Panc1 (cell line): ENCODE measurements at regions not wholly inside any gene's neighbourhood (a gene's known extent, or its start where the extent isn't known, plus 50 kb on each side); places are given as distances from the start of the nearest gene placed in this dataset.
A peak's percentile ranks its signal among the peaks of the same experiment; 100 is the strongest.
"Not testable (repeated sequence)": the region's sequence is repeated elsewhere in the genome, so short reads cannot be mapped to it uniquely, and the experiment has no call there.

Source experiments
- ATAC-seq: fragments of 200-7000 bp; cut with Tn5 transposase; 2 replicates; pipeline ENCODE4 v1.9.1; 2020; ENCODE audit warnings: mild to moderate bottlenecking, moderate library complexity
- BruUV-seq: library from RNA; stranded (reverse); fragments of 400-500 nt; replicated peaks from 2 replicates; lab custom pipeline; 2021; lab: Mats Ljungman, UMichigan
- CTCF ChIA-PET: fragments of 300-600 bp; sonication (Branson Sonifier 250); formaldehyde crosslinking; loops from one replicate; lab custom pipeline; 2022; ENCODE audit warnings: antibody characterized with exemption; lab: Charles Lee
- POLR2A ChIA-PET: fragments of 300-600 bp; sonication (Branson Sonifier 250); formaldehyde crosslinking; loops from one replicate; lab custom pipeline; 2022; ENCODE audit warnings: antibody characterized with exemption; lab: Charles Lee
- DNase-seq: peaks from one replicate; pipeline ENCODE4 v3.0.0-alpha.2; 2010; ENCODE audit warnings: low read depth, low spot score
- H3K27ac ChIP-seq: 2 replicates; pipeline ENCODE4 v1.5.1; 2011; ENCODE audit warnings: mild to moderate bottlenecking, low read length, inconsistent platforms
- H3K27me3 ChIP-seq: fragments of 200-500 bp; sonication (Bioruptor generic); 2 replicates; pipeline ENCODE4 v1.6.0; 2014; ENCODE audit warnings: low read length, inconsistent platforms; ENCODE audit not compliant: control insufficient read depth, insufficient read depth
- H3K36me3 ChIP-seq: fragments of 200-500 bp; sonication (Bioruptor generic); 2 replicates; pipeline ENCODE4 v1.5.1; 2014; ENCODE audit warnings: inconsistent platforms, mild to moderate bottlenecking, low read length, moderate library complexity; ENCODE audit not compliant: control insufficient read depth, insufficient read depth
- H3K4me1 ChIP-seq: 2 replicates; pipeline ENCODE4 v1.5.1; 2011; ENCODE audit warnings: inconsistent platforms, mild to moderate bottlenecking, low read length, moderate library complexity; ENCODE audit not compliant: control insufficient read depth, insufficient read depth
- H3K4me3 ChIP-seq, 2 experiments: 2 replicates each; pipeline ENCODE4 v1.5.1; 2011 to 2012; ENCODE audit warnings: low read depth in 2 of 2, low read length in 2 of 2, mild to moderate bottlenecking in 2 of 2, inconsistent platforms in 1 of 2, moderate library complexity in 1 of 2
- H3K9me3 ChIP-seq: fragments of 200-500 bp; sonication (Bioruptor generic); 2 replicates; pipeline ENCODE4 v1.5.1; 2014; ENCODE audit warnings: low read depth, mild to moderate bottlenecking, inconsistent platforms, low read length, moderate library complexity; ENCODE audit not compliant: control insufficient read depth, insufficient read depth
- POLR2AphosphoS5 ChIP-seq: IDR thresholded peaks from 2 replicates; pipeline ENCODE4 v1.6.1; 2012; ENCODE audit warnings: mild to moderate bottlenecking, low read depth, low read length, moderate library complexity
- SIN3A ChIP-seq: IDR thresholded peaks from 2 replicates; pipeline ENCODE4 v1.6.1; 2012; ENCODE audit warnings: low read depth, mild to moderate bottlenecking, low read length, moderate library complexity, borderline replicate concordance; ENCODE audit not compliant: insufficient read depth
- TCF7L2 ChIP-seq: IDR thresholded peaks from 2 replicates; pipeline ENCODE4 v1.6.1; 2011; ENCODE audit warnings: mild to moderate bottlenecking, low read depth, low read length, inconsistent platforms
- in situ Hi-C: cut with HindIII; loops from 2 replicates; pipeline ENCODE4 v1.10.0; 2016; ENCODE audit warnings: low sequenced_read_pairs, low pct_unique_long_range_greater_than_20kb
- intact Hi-C: fragments of 100-400 bp; cut with micrococcal nuclease; formaldehyde crosslinking; loops from one replicate; pipeline ENCODE4 v1.10.0; 2022; ENCODE audit not compliant: unreplicated experiment
- TF ChIP-seq, protein P1 (sequence below), 2 experiments: IDR thresholded peaks; 2 replicates each; pipeline ENCODE4 v1.6.1; 2011 to 2012; ENCODE audit warnings: low read depth in 2 of 2, control low read depth in 1 of 2, low read length in 1 of 2, mild to moderate bottlenecking in 1 of 2, moderate library complexity in 1 of 2; ENCODE audit not compliant: insufficient read depth in 1 of 2
- TF ChIP-seq, protein P2 (sequence below): fragments of 450-650 bp; IDR thresholded peaks from 2 replicates; pipeline ENCODE4 v1.5.1; 2017; ENCODE audit warnings: mild to moderate bottlenecking

DNA sequence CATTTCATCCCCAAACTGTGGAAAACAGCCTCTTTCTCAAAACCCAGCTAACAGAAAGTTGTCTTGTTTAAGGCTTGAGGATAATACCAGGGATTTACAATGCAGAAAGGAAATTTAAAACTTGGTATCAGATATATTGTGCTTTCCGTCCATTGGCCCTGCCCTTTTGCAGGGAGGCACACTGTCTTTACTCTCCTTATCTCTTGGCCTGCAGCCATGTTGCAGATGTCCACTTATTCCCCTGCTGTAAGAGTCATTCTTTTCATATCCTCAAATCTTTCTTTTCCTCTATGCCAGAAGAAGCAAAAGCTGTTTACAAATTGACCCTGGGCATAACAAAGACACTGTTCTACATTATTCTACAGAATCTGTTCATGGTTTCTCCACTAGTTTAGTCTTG is 75.6 kb upstream of the DYNLT3 start:
- Histone ChIP-seq H3K9me3 (no peaks in the 10 kb centered on the region; the same call in 1 of the 2 replicates), H3K27me3 (no peaks in the 10 kb centered on the region), H3K4me3 (no peak overlapping the region), H3K27ac (no peak overlapping the region), H3K4me1 (no peaks in the 10 kb centered on the region), H3K36me3 (no peaks in the 10 kb centered on the region)
- no peak for ATAC-seq
- intact Hi-C loops (loop anchor here (2.0 kb wide), 1 partner anchor 244 kb away; no protein-coding TSS in a partner anchor), in situ Hi-C loops (no loop called here)
- ChIA-PET POLR2A (no interaction called here), CTCF (no interaction called here)
- DNase-seq, result no peak
- no peak for TF ChIP-seq POLR2AphosphoS5
- no peak for TF ChIP-seq TCF7L2
- TF ChIP-seq, protein P1, sequence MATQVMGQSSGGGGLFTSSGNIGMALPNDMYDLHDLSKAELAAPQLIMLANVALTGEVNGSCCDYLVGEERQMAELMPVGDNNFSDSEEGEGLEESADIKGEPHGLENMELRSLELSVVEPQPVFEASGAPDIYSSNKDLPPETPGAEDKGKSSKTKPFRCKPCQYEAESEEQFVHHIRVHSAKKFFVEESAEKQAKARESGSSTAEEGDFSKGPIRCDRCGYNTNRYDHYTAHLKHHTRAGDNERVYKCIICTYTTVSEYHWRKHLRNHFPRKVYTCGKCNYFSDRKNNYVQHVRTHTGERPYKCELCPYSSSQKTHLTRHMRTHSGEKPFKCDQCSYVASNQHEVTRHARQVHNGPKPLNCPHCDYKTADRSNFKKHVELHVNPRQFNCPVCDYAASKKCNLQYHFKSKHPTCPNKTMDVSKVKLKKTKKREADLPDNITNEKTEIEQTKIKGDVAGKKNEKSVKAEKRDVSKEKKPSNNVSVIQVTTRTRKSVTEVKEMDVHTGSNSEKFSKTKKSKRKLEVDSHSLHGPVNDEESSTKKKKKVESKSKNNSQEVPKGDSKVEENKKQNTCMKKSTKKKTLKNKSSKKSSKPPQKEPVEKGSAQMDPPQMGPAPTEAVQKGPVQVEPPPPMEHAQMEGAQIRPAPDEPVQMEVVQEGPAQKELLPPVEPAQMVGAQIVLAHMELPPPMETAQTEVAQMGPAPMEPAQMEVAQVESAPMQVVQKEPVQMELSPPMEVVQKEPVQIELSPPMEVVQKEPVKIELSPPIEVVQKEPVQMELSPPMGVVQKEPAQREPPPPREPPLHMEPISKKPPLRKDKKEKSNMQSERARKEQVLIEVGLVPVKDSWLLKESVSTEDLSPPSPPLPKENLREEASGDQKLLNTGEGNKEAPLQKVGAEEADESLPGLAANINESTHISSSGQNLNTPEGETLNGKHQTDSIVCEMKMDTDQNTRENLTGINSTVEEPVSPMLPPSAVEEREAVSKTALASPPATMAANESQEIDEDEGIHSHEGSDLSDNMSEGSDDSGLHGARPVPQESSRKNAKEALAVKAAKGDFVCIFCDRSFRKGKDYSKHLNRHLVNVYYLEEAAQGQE (IDR thresholded peaks at IDR 0.05; ENCODE audit: insufficient read depth in 1 of 2, low read depth in 2 of 2, low read length in 1 of 2), result no peak
- TF ChIP-seq, protein P2, sequence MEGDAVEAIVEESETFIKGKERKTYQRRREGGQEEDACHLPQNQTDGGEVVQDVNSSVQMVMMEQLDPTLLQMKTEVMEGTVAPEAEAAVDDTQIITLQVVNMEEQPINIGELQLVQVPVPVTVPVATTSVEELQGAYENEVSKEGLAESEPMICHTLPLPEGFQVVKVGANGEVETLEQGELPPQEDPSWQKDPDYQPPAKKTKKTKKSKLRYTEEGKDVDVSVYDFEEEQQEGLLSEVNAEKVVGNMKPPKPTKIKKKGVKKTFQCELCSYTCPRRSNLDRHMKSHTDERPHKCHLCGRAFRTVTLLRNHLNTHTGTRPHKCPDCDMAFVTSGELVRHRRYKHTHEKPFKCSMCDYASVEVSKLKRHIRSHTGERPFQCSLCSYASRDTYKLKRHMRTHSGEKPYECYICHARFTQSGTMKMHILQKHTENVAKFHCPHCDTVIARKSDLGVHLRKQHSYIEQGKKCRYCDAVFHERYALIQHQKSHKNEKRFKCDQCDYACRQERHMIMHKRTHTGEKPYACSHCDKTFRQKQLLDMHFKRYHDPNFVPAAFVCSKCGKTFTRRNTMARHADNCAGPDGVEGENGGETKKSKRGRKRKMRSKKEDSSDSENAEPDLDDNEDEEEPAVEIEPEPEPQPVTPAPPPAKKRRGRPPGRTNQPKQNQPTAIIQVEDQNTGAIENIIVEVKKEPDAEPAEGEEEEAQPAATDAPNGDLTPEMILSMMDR, result no peak
- TF ChIP-seq SIN3A, result no peak
- BruUV-seq, result no TSS peak

DNA sequence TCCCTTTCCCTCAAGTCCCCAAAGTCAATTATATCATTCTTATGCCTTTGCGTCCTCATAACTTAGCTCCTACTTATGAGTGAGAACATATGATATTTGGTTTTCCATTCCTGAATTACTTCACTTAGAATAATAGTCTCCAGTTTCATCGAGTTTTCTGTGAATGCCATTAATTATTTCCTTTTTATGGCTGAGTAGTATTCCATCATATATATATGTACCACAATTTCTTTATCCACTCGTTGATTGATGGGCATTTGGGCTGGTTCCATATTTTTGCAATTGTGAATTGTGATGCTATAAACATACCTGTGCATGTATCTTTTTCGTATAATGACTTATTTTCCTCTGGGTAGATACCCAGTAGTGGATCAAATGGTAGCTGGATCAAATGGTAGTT is 78.4 kb upstream of the DYNLT3 start:
- H3K36me3 ChIP-seq, POLR2A ChIA-PET, in situ Hi-C loops, H3K4me3 ChIP-seq, H3K27ac ChIP-seq, intact Hi-C loops, H3K4me1 ChIP-seq, H3K9me3 ChIP-seq, ATAC-seq, H3K27me3 ChIP-seq, CTCF ChIA-PET, DNase-seq, BruUV-seq: not testable (repeated sequence)

DNA sequence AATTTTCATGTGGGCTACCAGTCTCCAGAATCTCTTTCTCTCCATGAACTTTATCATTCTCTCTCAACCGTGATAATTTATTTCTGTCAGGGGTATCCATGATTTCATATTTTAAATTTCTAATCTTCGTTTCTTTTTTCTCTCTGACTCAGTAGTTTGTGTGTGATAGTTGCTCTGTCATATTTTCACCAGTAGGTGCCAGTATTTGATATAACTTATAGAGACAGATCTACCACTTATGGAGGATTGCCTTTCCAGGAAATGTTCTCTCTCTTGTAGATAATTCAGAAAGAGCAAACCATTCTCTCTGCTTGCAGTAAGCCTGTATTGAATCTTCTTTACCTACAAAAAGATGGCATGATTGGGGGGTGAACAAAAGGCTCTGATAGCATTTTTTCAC is 79.3 kb upstream of the DYNLT3 start:
- intact Hi-C loops (no loop called here), in situ Hi-C loops (no loop called here)
- H3K27me3 ChIP-seq, result no peaks in the 10 kb centered on the region
- ChIA-PET POLR2A (no interaction called here), CTCF (no interaction called here)
- no peak overlapping the region for H3K27ac ChIP-seq
- no peaks in the 10 kb centered on the region for H3K4me1 ChIP-seq
- no peaks in the 10 kb centered on the region for H3K36me3 ChIP-seq
- TF ChIP-seq, protein P2, result peak; percentile 50; the same call in 1 of the 2 replicates
- TF ChIP-seq SIN3A (no peak), TCF7L2 (no peak), POLR2AphosphoS5 (no peak)
- TF ChIP-seq, protein P1 (IDR thresholded peaks at IDR 0.05; ENCODE audit: insufficient read depth in 1 of 2, low read depth in 2 of 2, low read length in 1 of 2), result no peak
- DNase-seq, result no peak
- BruUV-seq, result no TSS peak
- ATAC-seq, result no peak
- H3K9me3 ChIP-seq, result no peaks in the 10 kb centered on the region
- no peak overlapping the region for H3K4me3 ChIP-seq
